ENCODE measurements at regions not wholly inside any gene's neighbourhood (a gene's known extent, or its start where the extent isn't known, plus 50 kb on each side); places are given as distances from the start of the nearest gene placed in this dataset.

DNA sequence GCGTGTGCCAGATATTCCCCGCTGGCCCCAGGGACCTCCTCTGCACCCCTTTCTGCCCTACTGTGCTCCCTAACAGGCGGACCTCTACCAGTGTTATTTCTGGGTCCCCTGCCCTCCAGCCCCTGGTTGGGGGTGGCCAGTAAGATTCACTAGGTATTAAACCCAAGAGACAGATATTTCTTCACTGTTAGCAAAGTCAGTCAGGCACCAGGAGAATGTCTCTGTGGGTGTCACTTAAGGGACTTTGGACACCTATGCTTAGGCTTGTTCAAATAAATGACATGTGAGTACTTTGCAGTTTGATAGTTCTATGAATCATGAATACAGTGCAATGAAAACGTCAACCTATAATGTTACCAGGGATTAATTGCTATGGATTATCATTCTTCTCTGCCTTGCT is 234.3 kb upstream of the IGFBP3 start:
- intact Hi-C loops (cut with micrococcal nuclease; ENCODE audit: unreplicated experiment), result no loop called here
- TF ChIP-seq CTCF (IDR thresholded peaks at IDR 0.05; ENCODE audit: unreplicated experiment), result no peak
- DNase-seq, result no peak
- Mint-ChIP-seq H3K9me3 (ENCODE audit: low read depth, unreplicated experiment) (no peaks in the 10 kb centered on the region), H3K27me3 (ENCODE audit: unreplicated experiment) (no peaks in the 10 kb centered on the region), H3K36me3 (ENCODE audit: insufficient read depth, unreplicated experiment) (no peaks in the 10 kb centered on the region), H3K4me3 (ENCODE audit: low read depth, unreplicated experiment) (no peak overlapping the region), H3K4me1 (ENCODE audit: low read depth, unreplicated experiment) (peaks cover 28% of the 10 kb centered on the region), H3K27ac (ENCODE audit: unreplicated experiment) (peak overlapping the region; percentile 72)
- BruUV-seq (replicated peaks), result no TSS peak
- CTCF ChIA-PET, result interaction anchor here (1.4 kb wide), 1 partner anchor 234 kb away, joined by 3 read pairs; the partner anchor contains the start of gene IGFBP3

DNA sequence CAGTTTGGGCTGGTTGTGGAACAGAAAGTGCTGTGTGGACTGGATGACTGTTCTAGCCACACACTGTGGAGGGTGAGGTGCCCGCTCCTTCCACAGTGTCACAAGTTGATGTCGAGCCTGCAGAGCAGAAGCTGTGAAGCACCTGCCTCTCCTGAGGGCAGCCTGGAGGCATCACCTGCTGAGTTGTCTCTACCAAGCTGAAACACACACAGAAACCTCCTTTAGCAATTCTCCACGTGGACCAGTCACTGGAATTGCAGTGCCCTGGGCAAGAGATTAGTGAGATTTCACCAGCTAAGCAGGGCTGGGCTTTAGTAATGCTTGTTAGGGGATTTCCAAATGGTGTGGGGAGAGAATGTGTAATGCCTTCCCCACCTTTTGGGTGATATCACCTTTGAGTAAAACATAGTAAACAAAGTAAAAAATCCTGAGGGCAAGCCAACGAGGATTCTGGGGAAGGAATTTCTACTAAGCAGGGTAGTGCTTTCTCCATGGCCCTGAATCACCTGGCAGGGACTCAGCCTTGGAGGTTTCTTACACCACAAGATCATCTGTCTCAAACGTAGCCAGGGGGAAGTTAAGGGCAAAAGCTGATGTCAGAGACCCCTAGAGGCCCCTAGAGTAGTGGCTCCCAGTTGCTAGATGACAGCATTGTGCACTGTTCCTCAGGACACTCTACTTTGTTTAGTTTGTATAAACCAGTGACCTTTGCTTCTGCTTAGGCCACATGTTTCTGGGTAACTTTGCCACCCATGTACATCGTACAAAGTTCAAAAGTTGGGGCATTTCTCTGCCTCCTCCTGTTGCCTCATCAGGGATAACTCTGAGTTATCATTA is 233.1 kb upstream of the IGFBP3 start:
- Mint-ChIP-seq H3K4me1 (ENCODE audit: low read depth, unreplicated experiment) (peaks cover 28% of the 10 kb centered on the region), H3K27me3 (ENCODE audit: unreplicated experiment) (no peaks in the 10 kb centered on the region), H3K4me3 (ENCODE audit: low read depth, unreplicated experiment) (no peak overlapping the region), H3K36me3 (ENCODE audit: insufficient read depth, unreplicated experiment) (no peaks in the 10 kb centered on the region), H3K9me3 (ENCODE audit: low read depth, unreplicated experiment) (no peaks in the 10 kb centered on the region), H3K27ac (ENCODE audit: unreplicated experiment) (peak overlapping the region; percentile 65)
- CTCF ChIA-PET, result interaction anchor here (0.7 to 1.9 kb wide), 3 partner anchors 169 to 236 kb away, joined by 3 to 4 read pairs (median 3); partner anchors contain the start of gene IGFBP3
- no TSS peak for BruUV-seq (replicated peaks)
- peak; percentile 51 for DNase-seq
- no peak for TF ChIP-seq CTCF (IDR thresholded peaks at IDR 0.05; ENCODE audit: unreplicated experiment)
- intact Hi-C loops (cut with micrococcal nuclease; ENCODE audit: unreplicated experiment), result loop anchor here (5.0 kb wide), 2 partner anchors 53 to 232 kb away; partner anchors contain the start of gene IGFBP3

- Mint-ChIP-seq H3K9me3 (ENCODE audit: low read depth, unreplicated experiment) (no peaks in the 10 kb centered on the region), H3K27ac (ENCODE audit: unreplicated experiment) (peak overlapping the region; percentile 65), H3K4me3 (ENCODE audit: low read depth, unreplicated experiment) (no peak overlapping the region), H3K36me3 (ENCODE audit: insufficient read depth, unreplicated experiment) (no peaks in the 10 kb centered on the region), H3K27me3 (ENCODE audit: unreplicated experiment) (no peaks in the 10 kb centered on the region), H3K4me1 (ENCODE audit: low read depth, unreplicated experiment) (peaks cover 28% of the 10 kb centered on the region)
- no peak for TF ChIP-seq CTCF (IDR thresholded peaks at IDR 0.05; ENCODE audit: unreplicated experiment)
- no TSS peak for BruUV-seq (replicated peaks)
- no peak for DNase-seq
- intact Hi-C loops (cut with micrococcal nuclease; ENCODE audit: unreplicated experiment), result loop anchor here (5.0 kb wide), 2 partner anchors 54 to 231 kb away; partner anchors contain the start of gene IGFBP3
- CTCF ChIA-PET, result interaction anchor here (1.9 kb wide), 1 partner anchor 236 kb away, joined by 4 read pairs; no protein-coding TSS in a partner anchor
Observed at GRCh38 chr7:46153583-46153950, 232.5 kb upstream of the IGFBP3 start.

DNA sequence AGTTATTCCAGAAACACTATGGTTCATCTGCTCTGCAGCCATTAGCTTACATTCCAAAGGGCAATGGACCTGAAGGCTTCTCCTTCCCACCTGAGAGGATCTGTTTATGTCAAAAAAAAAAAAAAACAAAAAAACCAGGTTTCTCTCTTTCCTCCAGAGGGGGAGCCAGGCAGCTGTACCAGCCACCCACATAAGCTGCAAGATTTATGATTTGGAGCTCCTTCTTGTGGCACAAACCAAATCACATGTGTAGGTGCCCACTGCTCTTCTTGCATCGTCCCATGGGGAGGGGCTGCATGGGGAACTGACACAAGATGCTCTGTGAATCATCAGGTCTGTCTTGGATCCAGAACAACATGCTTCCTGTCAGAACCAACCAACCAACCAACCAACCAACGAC is 231.6 kb upstream of the IGFBP3 start:
- Mint-ChIP-seq H3K27ac (ENCODE audit: unreplicated experiment) (peak overlapping the region; percentile 65), H3K27me3 (ENCODE audit: unreplicated experiment) (no peaks in the 10 kb centered on the region), H3K4me3 (ENCODE audit: low read depth, unreplicated experiment) (no peak overlapping the region), H3K36me3 (ENCODE audit: insufficient read depth, unreplicated experiment) (no peaks in the 10 kb centered on the region), H3K4me1 (ENCODE audit: low read depth, unreplicated experiment) (peaks cover 28% of the 10 kb centered on the region), H3K9me3 (ENCODE audit: low read depth, unreplicated experiment) (no peaks in the 10 kb centered on the region)
- intact Hi-C loops (cut with micrococcal nuclease; ENCODE audit: unreplicated experiment), result loop anchor here (5.0 kb wide), 2 partner anchors 55 to 230 kb away; partner anchors contain the start of gene IGFBP3
- no TSS peak for BruUV-seq (replicated peaks)
- peak; percentile 32 for DNase-seq
- CTCF ChIA-PET, result interaction anchor here (0.7 to 1.9 kb wide), 11 partner anchors 14 to 235 kb away, joined by 3 to 7 read pairs (median 4); partner anchors contain the start of gene IGFBP3
- no peak for TF ChIP-seq CTCF (IDR thresholded peaks at IDR 0.05; ENCODE audit: unreplicated experiment)

Data from Calu3 (cell line).